SK-N-SH (cell line): ENCODE measurements at regions not wholly inside any gene's neighbourhood (a gene's known extent, or its start where the extent isn't known, plus 50 kb on each side); places are given as distances from the start of the nearest gene placed in this dataset.

Source experiments
- CTCF ChIA-PET: fragments of 300-600, 350-600 bp; formaldehyde crosslinking; extraction: SDS; loops from one replicate; lab custom pipeline; 2021; lab: Yijun Ruan, JAX
- POLR2A ChIA-PET: fragments of 350-600 bp; sonication (Branson Sonifier 250); formaldehyde crosslinking; extraction: SDS; loops from one replicate; lab custom pipeline; 2020; ENCODE audit warnings: antibody characterized with exemption, inconsistent platforms; lab: Yijun Ruan, JAX
- DNase-seq: peaks from one replicate; pipeline ENCODE4 v3.0.0; 2012
- H2AFZ ChIP-seq: fragments of 200-600 bp; sonication (generic); 2 replicates; pipeline ENCODE4 v1.8.1; 2016; ENCODE audit warnings: antibody characterized with exemption, mild to moderate bottlenecking, low read depth
- H3F3A ChIP-seq: fragments of 200-600 bp; sonication (generic); replicated peaks from 2 replicates; pipeline ENCODE3; 2016; ENCODE audit warnings: antibody characterized with exemption, mild to moderate bottlenecking; ENCODE audit not compliant: insufficient read depth
- H3K27ac ChIP-seq, 2 experiments: fragments of 200-500 bp in 1 of 2; fragments of 200-600 bp in 1 of 2; sonication (Bioruptor generic) in 1 of 2; sonication (generic), shearing (Covaris generic) in 1 of 2; 2 replicates each; pipeline versions ENCODE4 v1.5.1 to v1.6.1; 2014 to 2016; ENCODE audit warnings: low read depth in 2 of 2, inconsistent platforms in 1 of 2, low read length in 1 of 2, mild to moderate bottlenecking in 1 of 2, mixed read lengths in 1 of 2
- H3K27me3 ChIP-seq: fragments of 200-600 bp; sonication (generic), shearing (Covaris generic); 2 replicates; pipeline ENCODE4 v1.6.1; 2016; ENCODE audit warnings: mixed run types; ENCODE audit not compliant: insufficient read depth
- H3K36me3 ChIP-seq, 2 experiments: fragments of 200-500 bp in 1 of 2; fragments of 200-600 bp in 1 of 2; sonication (Bioruptor generic) in 1 of 2; sonication (generic) in 1 of 2; replicated peaks in 1 of 2; 2 replicates each; pipeline versions ENCODE3 to v1.5.1; 2014 to 2016; ENCODE audit warnings: low read length in 1 of 2, mild to moderate bottlenecking in 1 of 2; ENCODE audit not compliant: insufficient read depth in 2 of 2, control insufficient read depth in 1 of 2
- H3K4me1 ChIP-seq, 2 experiments: fragments of 200-500 bp in 1 of 2; fragments of 200-600 bp in 1 of 2; sonication (Bioruptor generic) in 1 of 2; sonication (generic), shearing (Covaris generic) in 1 of 2; 2 replicates each; pipeline versions ENCODE4 v1.5.1 to v1.6.1; 2014 to 2016; ENCODE audit warnings: low read depth in 1 of 2, low read length in 1 of 2, mixed run types in 1 of 2; ENCODE audit not compliant: insufficient read depth in 2 of 2, control insufficient read depth in 1 of 2
- H3K4me2 ChIP-seq: fragments of 200-600 bp; sonication (generic), shearing (Covaris generic); 2 replicates; pipeline ENCODE4 v1.6.1; 2017; ENCODE audit warnings: mixed run types
- H3K4me3 ChIP-seq, 2 experiments: fragments of 200-500 bp in 1 of 2; fragments of 200-600 bp in 1 of 2; sonication (Bioruptor generic) in 1 of 2; sonication (generic), shearing (Covaris generic) in 1 of 2; 2 replicates each; pipeline versions ENCODE4 v1.5.1 to v1.8.1; 2014 to 2016; ENCODE audit warnings: low read depth in 2 of 2, inconsistent platforms in 1 of 2, low read length in 1 of 2, mild to moderate bottlenecking in 1 of 2, mixed read lengths in 1 of 2, moderate library complexity in 1 of 2
- H3K79me2 ChIP-seq: fragments of 200-600 bp; sonication (generic); 2 replicates; pipeline ENCODE4 v1.8.1; 2017; ENCODE audit warnings: mild to moderate bottlenecking; ENCODE audit not compliant: insufficient read depth
- H3K9ac ChIP-seq: fragments of 200-600 bp; sonication (generic); 2 replicates; pipeline ENCODE4 v1.6.1; 2017; ENCODE audit warnings: mixed run types
- H3K9me2 ChIP-seq: fragments of 200-600 bp; sonication (generic); 2 replicates; pipeline ENCODE4 v1.6.1; 2017; ENCODE audit warnings: mixed run types
- H3K9me3 ChIP-seq: fragments of 200-600 bp; sonication (generic); 2 replicates; pipeline ENCODE4 v1.6.1; 2017; ENCODE audit warnings: mixed run types, mild to moderate bottlenecking, moderate library complexity
- H4K20me1 ChIP-seq: fragments of 200-600 bp; sonication (generic); 2 replicates; pipeline ENCODE4 v1.6.1; 2017; ENCODE audit warnings: mild to moderate bottlenecking, mixed run types; ENCODE audit not compliant: insufficient read depth
- ELF1 ChIP-seq: IDR thresholded peaks from 2 replicates; pipeline ENCODE4 v1.4.0; 2012
- FOSL2 ChIP-seq: IDR thresholded peaks from 2 replicates; pipeline ENCODE4 v1.4.0; 2012; ENCODE audit warnings: low read depth, mild to moderate bottlenecking, moderate library complexity, borderline replicate concordance
- FOXJ3 ChIP-seq: sonication (generic); formaldehyde crosslinking; IDR thresholded peaks from 2 replicates; pipeline ENCODE4 v1.5.1; 2020; ENCODE audit warnings: mild to moderate bottlenecking, missing genetic modification reagents
- FOXM1 ChIP-seq: IDR thresholded peaks from 2 replicates; pipeline ENCODE4 v1.4.0; 2012; ENCODE audit warnings: low read depth, mild to moderate bottlenecking
- GABPA ChIP-seq: IDR thresholded peaks from 2 replicates; pipeline ENCODE4 v1.4.0; 2012; ENCODE audit warnings: low read depth, mild to moderate bottlenecking
- GATA2 ChIP-seq: sonication (generic); formaldehyde crosslinking; IDR thresholded peaks from 2 replicates; pipeline ENCODE4 v1.5.0; 2020; ENCODE audit warnings: mild to moderate bottlenecking, missing genetic modification reagents
- MXI1 ChIP-seq: IDR thresholded peaks from 2 replicates; pipeline ENCODE4 v1.6.1; 2012; ENCODE audit warnings: mild to moderate bottlenecking, low read depth, low read length, improper control_type of control experiment
- RAD21 ChIP-seq: IDR thresholded peaks from 2 replicates; pipeline ENCODE4 v1.6.1; 2012; ENCODE audit warnings: mild to moderate bottlenecking, low read length
- SMC3 ChIP-seq: IDR thresholded peaks from 2 replicates; pipeline ENCODE4 v1.6.1; 2012; ENCODE audit warnings: low read depth, low read length, improper control_type of control experiment
- TEAD4 ChIP-seq: IDR thresholded peaks from 2 replicates; pipeline ENCODE4 v1.4.0; 2012; ENCODE audit warnings: mild to moderate bottlenecking, borderline replicate concordance; ENCODE audit not compliant: insufficient read depth
- WGBS: methylation state at CpG from one replicate; pipeline ENCODE4 v1.1.6; 2017; ENCODE audit warnings: low lambda C conversion rate; 5-methylcytosine and 5-hydroxymethylcytosine counted together
- TF ChIP-seq, protein P1 (sequence below): fragments of 150-350 bp; IDR thresholded peaks from 2 replicates; pipeline ENCODE4 v1.6.1; 2017; ENCODE audit warnings: antibody characterized with exemption, low read length, low read depth, borderline replicate concordance
- TF ChIP-seq, protein P2 (sequence below): IDR thresholded peaks from 2 replicates; pipeline ENCODE4 v1.4.0; 2012; ENCODE audit warnings: low read depth
- TF ChIP-seq, protein P3 (sequence below): fragments of 200-600 bp; sonication (generic); IDR thresholded peaks from 2 replicates; pipeline ENCODE4 v1.6.1; 2017; ENCODE audit warnings: antibody characterized with exemption, mild to moderate bottlenecking, moderate library complexity

DNA sequence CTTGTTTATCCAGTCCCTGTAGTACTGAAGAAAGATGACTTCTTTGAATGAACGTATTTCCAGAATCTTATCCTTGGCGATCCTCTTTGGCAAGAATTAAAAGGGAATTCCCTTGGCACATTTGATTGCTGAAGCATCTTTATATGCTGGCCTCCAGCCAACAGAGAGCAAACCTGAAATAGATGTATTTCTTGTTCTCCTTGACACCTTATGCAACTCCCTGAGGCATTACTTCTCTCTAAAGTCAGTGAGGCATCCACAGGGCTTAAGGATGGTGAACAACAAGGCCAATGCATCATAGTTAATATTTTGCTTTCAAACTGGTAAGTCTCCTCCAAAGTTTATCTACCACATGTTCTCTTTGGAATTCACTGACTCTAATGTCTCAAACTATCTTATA lies 450.9 kb upstream of the THRB start:
- POLR2A ChIA-PET: no interaction called here
- 42% methylated on average over 2 of the region's 2 CpGs for WGBS
- TF ChIP-seq, protein P1, sequence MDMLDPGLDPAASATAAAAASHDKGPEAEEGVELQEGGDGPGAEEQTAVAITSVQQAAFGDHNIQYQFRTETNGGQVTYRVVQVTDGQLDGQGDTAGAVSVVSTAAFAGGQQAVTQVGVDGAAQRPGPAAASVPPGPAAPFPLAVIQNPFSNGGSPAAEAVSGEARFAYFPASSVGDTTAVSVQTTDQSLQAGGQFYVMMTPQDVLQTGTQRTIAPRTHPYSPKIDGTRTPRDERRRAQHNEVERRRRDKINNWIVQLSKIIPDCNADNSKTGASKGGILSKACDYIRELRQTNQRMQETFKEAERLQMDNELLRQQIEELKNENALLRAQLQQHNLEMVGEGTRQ: no peak
- no peak for TF ChIP-seq GABPA
- TF ChIP-seq MXI1: no peak
- TF ChIP-seq GATA2 (CRISPR knock-in tag): no peak
- TF ChIP-seq, all 33 proteins: peak for 0
- H4K20me1 ChIP-seq: no peaks in the 10 kb centered on the region
- H3K79me2 ChIP-seq: no peaks in the 10 kb centered on the region
- H3K27me3 ChIP-seq: no peaks in the 10 kb centered on the region
- H3K9ac ChIP-seq: no peak overlapping the region
- no peak overlapping the region for H3K4me3 ChIP-seq
- H3K4me1 ChIP-seq: no peaks in the 10 kb centered on the region
- no peaks in the 10 kb centered on the region for H3K9me2 ChIP-seq
- CTCF ChIA-PET: no interaction called here
- no peak overlapping the region for H3K4me2 ChIP-seq
- H3K9me3 ChIP-seq: no peaks in the 10 kb centered on the region
- H3K27ac ChIP-seq: no peak overlapping the region
- no peaks in the 10 kb centered on the region for H3F3A ChIP-seq
- DNase-seq: no peak
- no peaks in the 10 kb centered on the region for H3K36me3 ChIP-seq
- H2AFZ ChIP-seq: no peak overlapping the region

DNA sequence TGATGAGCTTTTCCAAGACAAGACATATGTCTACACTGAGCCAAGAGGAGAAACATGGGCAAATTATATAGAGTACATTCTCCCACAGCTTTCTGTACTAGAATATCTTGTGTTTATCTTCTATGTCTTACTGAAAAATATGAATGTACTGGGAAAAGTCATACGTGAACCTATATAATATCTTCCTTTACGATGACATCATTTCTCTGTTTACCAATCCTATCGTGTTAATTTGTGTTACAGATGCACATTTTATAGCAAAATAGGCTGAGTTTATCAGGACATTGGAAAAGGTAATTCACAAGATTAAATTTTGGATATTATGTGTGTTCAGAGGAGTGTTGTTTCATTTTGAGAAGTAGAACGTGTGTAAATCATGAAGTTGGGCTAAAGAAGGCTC lies 452.5 kb upstream of the THRB start:
- WGBS: 43% methylated on average over 4 of the region's 4 CpGs
- TF ChIP-seq MXI1 (no peak), TEAD4 (no peak), GABPA (no peak), SMC3 (no peak), RAD21 (no peak), ELF1 (no peak), FOXM1 (no peak), FOSL2 (no peak), FOXJ3 (CRISPR knock-in tag) (no peak), GATA2 (CRISPR knock-in tag) (no peak)
- TF ChIP-seq, protein P2, sequence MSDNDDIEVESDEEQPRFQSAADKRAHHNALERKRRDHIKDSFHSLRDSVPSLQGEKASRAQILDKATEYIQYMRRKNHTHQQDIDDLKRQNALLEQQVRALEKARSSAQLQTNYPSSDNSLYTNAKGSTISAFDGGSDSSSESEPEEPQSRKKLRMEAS: no peak
- TF ChIP-seq, protein P3, sequence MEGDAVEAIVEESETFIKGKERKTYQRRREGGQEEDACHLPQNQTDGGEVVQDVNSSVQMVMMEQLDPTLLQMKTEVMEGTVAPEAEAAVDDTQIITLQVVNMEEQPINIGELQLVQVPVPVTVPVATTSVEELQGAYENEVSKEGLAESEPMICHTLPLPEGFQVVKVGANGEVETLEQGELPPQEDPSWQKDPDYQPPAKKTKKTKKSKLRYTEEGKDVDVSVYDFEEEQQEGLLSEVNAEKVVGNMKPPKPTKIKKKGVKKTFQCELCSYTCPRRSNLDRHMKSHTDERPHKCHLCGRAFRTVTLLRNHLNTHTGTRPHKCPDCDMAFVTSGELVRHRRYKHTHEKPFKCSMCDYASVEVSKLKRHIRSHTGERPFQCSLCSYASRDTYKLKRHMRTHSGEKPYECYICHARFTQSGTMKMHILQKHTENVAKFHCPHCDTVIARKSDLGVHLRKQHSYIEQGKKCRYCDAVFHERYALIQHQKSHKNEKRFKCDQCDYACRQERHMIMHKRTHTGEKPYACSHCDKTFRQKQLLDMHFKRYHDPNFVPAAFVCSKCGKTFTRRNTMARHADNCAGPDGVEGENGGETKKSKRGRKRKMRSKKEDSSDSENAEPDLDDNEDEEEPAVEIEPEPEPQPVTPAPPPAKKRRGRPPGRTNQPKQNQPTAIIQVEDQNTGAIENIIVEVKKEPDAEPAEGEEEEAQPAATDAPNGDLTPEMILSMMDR: no peak
- no peaks in the 10 kb centered on the region for H3F3A ChIP-seq
- H3K9me3 ChIP-seq: no peaks in the 10 kb centered on the region
- H3K4me3 ChIP-seq: no peak overlapping the region
- no peaks in the 10 kb centered on the region for H3K4me1 ChIP-seq
- no peaks in the 10 kb centered on the region for H4K20me1 ChIP-seq
- no peaks in the 10 kb centered on the region for H3K79me2 ChIP-seq
- ChIA-PET CTCF (interaction anchor here (0.6 to 1.0 kb wide), 2 partner anchors 11 to 53 kb away, joined by 3 read pairs; no protein-coding TSS in a partner anchor), POLR2A (no interaction called here)
- H3K36me3 ChIP-seq: no peaks in the 10 kb centered on the region
- H3K4me2 ChIP-seq: no peak overlapping the region
- no peak for DNase-seq
- H3K27me3 ChIP-seq: no peaks in the 10 kb centered on the region
- H3K27ac ChIP-seq: no peak overlapping the region
- H2AFZ ChIP-seq: no peak overlapping the region
- no peaks in the 10 kb centered on the region for H3K9me2 ChIP-seq
- no peak overlapping the region for H3K9ac ChIP-seq
